HepG2 (cell line): ENCODE measurements at regions not wholly inside any gene's neighbourhood (a gene's known extent, or its start where the extent isn't known, plus 50 kb on each side); places are given as distances from the start of the nearest gene placed in this dataset.

Experiments
- ATAC-seq: fragments of 200-7000 bp; cut with Tn5 transposase; 3 replicates; pipeline ENCODE4 v1.9.1; 2020; ENCODE audit warnings: mild to moderate bottlenecking, moderate library complexity
- BruUV-seq: library from RNA; stranded (reverse); fragments of 400-500 nt; replicated peaks from 2 replicates; lab custom pipeline; 2021; lab: Mats Ljungman, UMichigan
- CTCF ChIA-PET: fragments of 300-600 bp; formaldehyde crosslinking; extraction: SDS; loops from one replicate; lab custom pipeline; 2021; ENCODE audit warnings: low total read pairs, inconsistent platforms, low intra/inter-chr PET ratio; lab: Yijun Ruan, JAX
- POLR2A ChIA-PET: fragments of 350-600 bp; sonication (Branson Sonifier 250); formaldehyde crosslinking; loops from one replicate; lab custom pipeline; 2020; ENCODE audit warnings: antibody characterized with exemption, inconsistent platforms; lab: Yijun Ruan, JAX
- DNase-seq: peaks from one replicate; pipeline ENCODE4 v3.0.0-alpha.2; 2015; ENCODE audit warnings: low spot score
- FAIRE-seq: peaks from 3 replicates; lab custom pipeline; 2011; peaks lifted over from hg19 to GRCh38; lab: Jason Lieb, UNC
- H2AFZ ChIP-seq: one replicate; pipeline ENCODE4 v1.6.1; 2011; ENCODE audit warnings: low read length, inconsistent platforms
- H3K27ac ChIP-seq: fragments of 300-600 bp; 3 replicates; pipeline ENCODE4 v1.8.0; 2011; ENCODE audit warnings: mixed run types, mild to moderate bottlenecking, mixed read lengths, low read length, inconsistent platforms; ENCODE audit not compliant: insufficient read depth; ENCODE audit errors: extremely low read length
- H3K27me3 ChIP-seq, 2 experiments: fragments of 200-600 bp in 1 of 2; 2 replicates in 1 of 2; 3 replicates in 1 of 2; pipeline versions ENCODE4 v1.6.0 to v1.8.0; 2011; ENCODE audit warnings: low read length in 2 of 2, mild to moderate bottlenecking in 2 of 2, moderate library complexity in 2 of 2, inconsistent platforms in 1 of 2; ENCODE audit not compliant: insufficient read depth in 2 of 2, control insufficient read depth in 1 of 2
- H3K36me3 ChIP-seq, 2 experiments: fragments of 200-600 bp in 1 of 2; replicated peaks in 1 of 2; 2 replicates in 1 of 2; 3 replicates in 1 of 2; pipeline versions ENCODE4 v1.5.1 to v1.8.0; 2011; ENCODE audit warnings: low read length in 2 of 2, inconsistent platforms in 1 of 2; ENCODE audit not compliant: insufficient read depth in 2 of 2, control insufficient read depth in 1 of 2
- H3K4me1 ChIP-seq: 2 replicates; pipeline ENCODE4 v1.5.1; 2012; ENCODE audit warnings: low read length, inconsistent platforms; ENCODE audit not compliant: insufficient read depth
- H3K4me2 ChIP-seq: 2 replicates; pipeline ENCODE4 v1.6.0; 2011; ENCODE audit warnings: low read depth, low read length, inconsistent platforms
- H3K4me3 ChIP-seq, 3 experiments: fragments of 200-600 bp in 1 of 3; sonication (generic), shearing (Covaris generic) in 1 of 3; replicated peaks in 1 of 3; 2 replicates each; pipeline ENCODE4 v1.5.1; 2011 to 2016; ENCODE audit warnings: low read length in 3 of 3, inconsistent platforms in 2 of 3, low read depth in 2 of 3, mild to moderate bottlenecking in 2 of 3, control low read depth in 1 of 3, mixed read lengths in 1 of 3; ENCODE audit not compliant: insufficient read depth in 1 of 3
- H3K79me2 ChIP-seq: one replicate; pipeline ENCODE4 v1.6.1; 2011; ENCODE audit warnings: low read length, inconsistent platforms; ENCODE audit not compliant: insufficient read depth
- H3K9ac ChIP-seq: 2 replicates; pipeline ENCODE4 v1.6.0; 2011; ENCODE audit warnings: mild to moderate bottlenecking, low read depth, low read length, inconsistent platforms; ENCODE audit not compliant: insufficient read depth
- H3K9me3 ChIP-seq: 2 replicates; pipeline ENCODE4 v1.5.1; 2012; ENCODE audit warnings: mild to moderate bottlenecking, low read length
- H4K20me1 ChIP-seq: 2 replicates; pipeline ENCODE4 v1.6.0; 2011; ENCODE audit warnings: inconsistent platforms, mild to moderate bottlenecking, low read length, moderate library complexity; ENCODE audit not compliant: insufficient read depth
- ARID5B ChIP-seq: IDR thresholded peaks from 2 replicates; pipeline ENCODE4 v1.4.0; 2020; ENCODE audit warnings: mild to moderate bottlenecking, missing genetic modification reagents
- ELK4 ChIP-seq: sonication (generic); formaldehyde crosslinking; IDR thresholded peaks from 2 replicates; pipeline ENCODE4 v1.9.0; 2021; ENCODE audit warnings: missing genetic modification reagents, borderline replicate concordance
- FOXP4 ChIP-seq: sonication (generic); formaldehyde crosslinking; IDR thresholded peaks from 2 replicates; pipeline ENCODE4 v1.4.0; 2020; ENCODE audit warnings: missing genetic modification reagents
- MBD4 ChIP-seq: IDR thresholded peaks from 2 replicates; pipeline ENCODE4 v1.6.1; 2012; ENCODE audit warnings: low read length, inconsistent platforms, borderline replicate concordance
- MYNN ChIP-seq: sonication (generic); formaldehyde crosslinking; IDR thresholded peaks from 2 replicates; pipeline ENCODE4 v1.4.0; 2020; ENCODE audit warnings: mild to moderate bottlenecking, low read depth, missing genetic modification reagents
- SP140L ChIP-seq: sonication (generic); formaldehyde crosslinking; IDR thresholded peaks from 2 replicates; pipeline ENCODE4 v1.4.0; 2020; ENCODE audit warnings: missing genetic modification reagents, borderline replicate concordance
- TFE3 ChIP-seq: IDR thresholded peaks from 2 replicates; pipeline ENCODE4 v1.6.1; 2016
- ZNF543 ChIP-seq: sonication (generic); formaldehyde crosslinking; IDR thresholded peaks from 2 replicates; pipeline ENCODE4 v1.4.0; 2020; ENCODE audit warnings: mild to moderate bottlenecking, missing genetic modification reagents
- ZNF567 ChIP-seq: sonication (generic); formaldehyde crosslinking; IDR thresholded peaks from 2 replicates; pipeline ENCODE4 v1.8.1; 2023; ENCODE audit warnings: mild to moderate bottlenecking, missing genetic modification reagents, borderline replicate concordance
- WGBS: methylation state at CpG from one replicate; pipeline ENCODE4 v1.1.6; 2017; ENCODE audit warnings: low lambda C conversion rate; 5-methylcytosine and 5-hydroxymethylcytosine counted together
- in situ Hi-C: cut with HindIII; loops from 2 replicates; pipeline ENCODE4 v1.10.0; 2017; ENCODE audit warnings: low pct_unique_long_range_greater_than_20kb; ENCODE audit not compliant: extremely low pct_ligation_motif_present
- intact Hi-C: fragments of 100-400 bp; cut with micrococcal nuclease; formaldehyde crosslinking; loops from one replicate; pipeline ENCODE4 v1.10.0; 2022; ENCODE audit not compliant: unreplicated experiment

GRCh38 chr10:35699848-35700486 lies 57.9 kb upstream of the FZD8 start:
- Histone ChIP-seq H2AFZ (no peak overlapping the region), H3K27ac (no peak overlapping the region), H3K9me3 (no peaks in the 10 kb centered on the region), H4K20me1 (no peaks in the 10 kb centered on the region), H3K27me3 (peaks cover 1 to 17% of the 10 kb centered on the region in 2 experiments; a peak in 3 of 5 replicates), H3K4me3 (no peak overlapping the region), H3K4me2 (no peak overlapping the region), H3K79me2 (no peaks in the 10 kb centered on the region), H3K36me3 (no peaks in the 10 kb centered on the region), H3K9ac (no peak overlapping the region), H3K4me1 (no peaks in the 10 kb centered on the region)
- no TSS peak for BruUV-seq
- 65% methylated on average over 5 of the region's 5 CpGs for WGBS
- ATAC-seq (no peak), FAIRE-seq (no peak), DNase-seq (no peak)
- CTCF ChIA-PET, result no interaction called here
- intact Hi-C loops, result no loop called here
- POLR2A ChIA-PET, result no interaction called here
- in situ Hi-C loops, result no loop called here
- TF ChIP-seq TFE3 (CRISPR knock-in tag) (no peak), MYNN (CRISPR knock-in tag) (no peak), SP140L (no peak), ARID5B (CRISPR knock-in tag) (no peak), MBD4 (no peak), FOXP4 (CRISPR knock-in tag) (no peak), ZNF567 (CRISPR knock-in tag) (no peak), ZNF543 (no peak), ELK4 (CRISPR knock-in tag) (no peak)
